MCF 10A (cell line): ENCODE measurements at regions not wholly inside any gene's neighbourhood (a gene's known extent, or its start where the extent isn't known, plus 50 kb on each side); places are given as distances from the start of the nearest gene placed in this dataset.
"Not testable (repeated sequence)": the region's sequence is repeated elsewhere in the genome, so short reads cannot be mapped to it uniquely, and the experiment has no call there.

Source experiments
- BruUV-seq: library from RNA; stranded (reverse); fragments of 400-500 nt; replicated peaks from 2 replicates; lab custom pipeline; 2021; lab: Mats Ljungman, UMichigan
- CTCF ChIA-PET: fragments of 300-600 bp; sonication (Branson Sonifier 250); formaldehyde crosslinking; extraction: SDS; loops from one replicate; lab custom pipeline; 2021; ENCODE audit warnings: antibody characterized with exemption, inconsistent platforms; lab: Yijun Ruan, JAX
- POLR2A ChIA-PET: fragments of 300-600, 350-650 bp; sonication (Branson Sonifier 250); formaldehyde crosslinking; extraction: SDS; loops from one replicate; lab custom pipeline; 2020; ENCODE audit warnings: antibody characterized with exemption, inconsistent platforms; lab: Yijun Ruan, JAX
- DNase-seq: peaks from one replicate; pipeline ENCODE4 v3.0.0-alpha.2; 2018; ENCODE audit not compliant: unreplicated experiment
- H3K27ac Mint-ChIP-seq: one replicate; pipeline ENCODE4 v1.8.0; 2022; ENCODE audit warnings: mild to moderate bottlenecking, low read depth, mixed read lengths; ENCODE audit not compliant: unreplicated experiment
- H3K27me3 Mint-ChIP-seq: one replicate; pipeline ENCODE4 v1.8.0; 2022; ENCODE audit warnings: mixed read lengths; ENCODE audit not compliant: insufficient read depth, unreplicated experiment
- H3K36me3 Mint-ChIP-seq: one replicate; pipeline ENCODE4 v1.8.0; 2022; ENCODE audit warnings: mild to moderate bottlenecking, moderate library complexity, mixed read lengths; ENCODE audit not compliant: insufficient read depth, unreplicated experiment
- H3K4me1 Mint-ChIP-seq: one replicate; pipeline ENCODE4 v1.8.0; 2022; ENCODE audit warnings: mixed read lengths; ENCODE audit not compliant: insufficient read depth, unreplicated experiment
- H3K4me3 Mint-ChIP-seq: one replicate; pipeline ENCODE4 v1.8.0; 2022; ENCODE audit warnings: mild to moderate bottlenecking, moderate library complexity, mixed read lengths; ENCODE audit not compliant: unreplicated experiment
- H3K9me3 Mint-ChIP-seq: one replicate; pipeline ENCODE4 v1.8.0; 2022; ENCODE audit warnings: mixed read lengths; ENCODE audit not compliant: unreplicated experiment
- CTCF ChIP-seq: fragments of 200-600 bp; IDR thresholded peaks from one replicate; pipeline ENCODE4 v1.8.0; 2022; ENCODE audit warnings: antibody characterized with exemption, mild to moderate bottlenecking; ENCODE audit not compliant: unreplicated experiment
- intact Hi-C: fragments of 100-400 bp; cut with micrococcal nuclease; formaldehyde crosslinking; loops from 2 replicates; pipeline ENCODE4 v1.14.1; 2022

DNA sequence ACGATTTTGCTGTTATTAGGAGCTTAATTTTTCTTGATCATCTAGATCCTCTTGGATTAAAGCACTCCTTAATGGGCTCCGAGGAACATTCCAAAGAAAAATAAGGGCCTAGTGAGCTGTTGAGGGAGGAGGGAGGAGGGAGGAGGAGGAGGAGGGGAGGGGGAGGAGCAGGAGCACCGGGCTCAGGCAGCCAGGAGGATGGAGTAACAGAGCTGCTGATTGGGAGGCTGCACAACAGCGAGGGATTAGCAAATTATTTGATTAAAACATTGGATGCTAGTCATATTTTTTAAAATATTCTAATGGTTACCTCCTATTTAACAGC, 302.1 kb upstream of the RRP15 start:
- BruUV-seq, result no TSS peak
- DNase-seq, result no peak
- TF ChIP-seq CTCF, result no peak
- Mint-ChIP-seq H3K4me3 (no peak overlapping the region), H3K27me3 (peaks cover 25% of the 10 kb centered on the region), H3K9me3 (no peaks in the 10 kb centered on the region), H3K27ac (no peak overlapping the region), H3K36me3 (no peaks in the 10 kb centered on the region), H3K4me1 (no peaks in the 10 kb centered on the region)
- intact Hi-C loops, result no loop called here
- ChIA-PET POLR2A (no interaction called here), CTCF (no interaction called here)

DNA sequence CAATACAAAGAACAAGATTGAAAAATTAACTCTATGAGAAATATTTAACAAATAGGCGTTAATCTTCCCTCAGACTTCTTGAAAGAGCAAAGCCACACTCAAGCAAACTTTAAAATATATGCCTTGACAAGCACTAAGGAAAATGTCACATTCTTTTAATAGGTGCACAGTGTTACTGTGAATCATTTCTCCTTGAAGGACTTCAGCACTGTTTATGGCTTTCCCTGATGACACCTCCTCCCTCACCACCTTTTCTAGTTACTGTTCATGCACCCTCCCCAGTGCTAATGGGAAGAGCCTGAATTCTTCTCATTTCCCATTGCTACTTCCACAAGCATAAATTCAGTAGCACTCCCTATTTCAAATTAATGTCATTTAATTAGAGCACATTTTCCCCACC, 299.5 kb upstream of the RRP15 start:
- ChIA-PET POLR2A (no interaction called here), CTCF (interaction anchor here (0.7 to 0.9 kb wide), 2 partner anchors 9 to 86 kb away, joined by 3 to 5 read pairs; no protein-coding TSS in a partner anchor)
- Mint-ChIP-seq H3K36me3 (no peaks in the 10 kb centered on the region), H3K27me3 (peaks cover 14% of the 10 kb centered on the region), H3K27ac (no peak overlapping the region), H3K9me3 (no peaks in the 10 kb centered on the region), H3K4me3 (no peak overlapping the region), H3K4me1 (no peaks in the 10 kb centered on the region)
- BruUV-seq, result no TSS peak
- no peak for DNase-seq
- intact Hi-C loops, result no loop called here
- TF ChIP-seq CTCF, result no peak

DNA sequence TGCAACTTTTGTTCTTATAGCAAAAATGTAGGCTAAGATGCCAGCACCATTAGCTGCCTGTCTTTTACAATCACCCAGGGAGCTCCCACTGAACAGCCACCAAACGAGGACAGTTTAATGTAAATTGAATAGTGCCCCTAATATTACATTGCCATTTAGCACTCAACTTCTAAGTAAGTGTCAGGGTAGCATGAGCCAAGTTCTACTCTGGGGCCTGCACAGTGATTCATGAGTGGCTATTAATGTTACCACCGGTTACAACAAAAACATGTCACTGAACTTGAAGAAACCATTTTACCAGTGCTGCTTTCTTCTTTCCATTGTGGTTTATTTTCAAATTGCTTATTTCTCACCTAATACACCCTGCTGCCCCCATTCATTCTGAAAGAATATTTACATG, 295.6 kb upstream of the RRP15 start:
- no peak for DNase-seq
- Mint-ChIP-seq H3K9me3 (no peaks in the 10 kb centered on the region), H3K36me3 (no peaks in the 10 kb centered on the region), H3K4me1 (no peaks in the 10 kb centered on the region), H3K27ac (no peak overlapping the region), H3K4me3 (no peak overlapping the region), H3K27me3 (peaks cover 32% of the 10 kb centered on the region)
- no peak for TF ChIP-seq CTCF
- BruUV-seq, result no TSS peak
- intact Hi-C loops, result no loop called here
- ChIA-PET POLR2A (no interaction called here), CTCF (interaction anchor here (0.5 kb wide), 1 partner anchor 98 kb away, joined by 5 read pairs; no protein-coding TSS in a partner anchor)

- TF ChIP-seq CTCF, result no peak
- intact Hi-C loops, result no loop called here
- Mint-ChIP-seq H3K4me1 (no peaks in the 10 kb centered on the region), H3K27me3 (peaks cover 48% of the 10 kb centered on the region), H3K36me3 (no peaks in the 10 kb centered on the region), H3K27ac (no peak overlapping the region), H3K4me3 (no peak overlapping the region), H3K9me3 (no peaks in the 10 kb centered on the region)
- CTCF ChIA-PET, result interaction anchor here (0.6 kb wide), 1 partner anchor 649 kb away, joined by 3 read pairs; no protein-coding TSS in a partner anchor
- POLR2A ChIA-PET, result no interaction called here
- BruUV-seq, result no TSS peak
- DNase-seq, result no peak
Measured at GRCh38 chr1:217993439-217993838, 291.7 kb upstream of the RRP15 start.

DNA sequence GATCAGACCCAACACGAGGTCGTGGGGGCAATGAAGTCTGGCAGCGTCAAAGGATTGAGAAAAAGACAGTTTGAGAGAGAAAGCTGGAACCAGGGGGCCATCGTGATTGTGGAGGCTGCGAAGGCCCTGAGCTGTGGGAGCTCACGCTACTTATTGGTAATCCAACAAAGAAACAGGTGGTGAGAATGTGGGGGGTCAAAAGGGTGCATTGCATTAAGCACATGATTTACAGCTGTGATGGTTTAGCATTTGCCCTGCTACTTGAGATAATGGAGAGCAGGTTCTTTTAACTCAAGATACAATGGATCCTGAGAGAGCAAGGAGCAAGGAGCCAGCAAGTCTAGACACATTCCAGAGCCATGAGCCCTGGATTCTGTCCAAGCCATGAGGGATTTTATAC, 276.8 kb upstream of the RRP15 start:
- intact Hi-C loops, H3K4me3 Mint-ChIP-seq, H3K9me3 Mint-ChIP-seq, H3K27ac Mint-ChIP-seq, H3K36me3 Mint-ChIP-seq, H3K4me1 Mint-ChIP-seq, BruUV-seq: not testable (repeated sequence)
- ChIA-PET CTCF (interaction anchor here (0.6 to 1.8 kb wide), 4 partner anchors 9 to 239 kb away, joined by 3 to 9 read pairs (median 4); no protein-coding TSS in a partner anchor), POLR2A (interaction anchor here (0.7 to 2.7 kb wide), 2 partner anchors 8 to 99 kb away, joined by 3 to 9 read pairs; no protein-coding TSS in a partner anchor)
- peaks cover 30% of the 10 kb centered on the region for H3K27me3 Mint-ChIP-seq
- DNase-seq, result peak; percentile 38

DNA sequence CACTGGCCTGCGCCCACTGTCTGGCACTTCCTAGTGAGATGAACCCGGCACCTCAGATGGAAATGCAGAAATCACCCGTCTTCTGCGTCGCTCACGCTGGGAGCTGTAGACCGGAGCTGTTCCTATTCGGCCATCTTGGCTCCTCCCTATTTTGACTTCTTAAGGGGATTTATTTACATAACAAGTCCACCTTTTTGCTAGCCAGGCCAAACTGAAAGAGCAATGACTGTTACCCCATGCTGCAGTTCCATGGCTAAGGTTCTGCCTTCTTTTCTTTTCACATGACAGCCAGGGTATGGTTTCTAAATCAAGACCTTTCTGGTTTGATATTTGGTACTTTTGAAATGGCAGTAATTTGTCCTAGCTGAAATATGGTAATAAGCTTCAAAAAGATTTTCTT, 270.0 kb upstream of the RRP15 start:
- intact Hi-C loops, BruUV-seq, H3K4me1 Mint-ChIP-seq, H3K9me3 Mint-ChIP-seq, H3K4me3 Mint-ChIP-seq, H3K27ac Mint-ChIP-seq, DNase-seq, H3K36me3 Mint-ChIP-seq, H3K27me3 Mint-ChIP-seq: not testable (repeated sequence)
- ChIA-PET POLR2A (interaction anchor here (1.4 to 2.2 kb wide), 2 partner anchors 7 to 10 kb away, joined by 3 to 9 read pairs; no protein-coding TSS in a partner anchor), CTCF (interaction anchor here (0.8 to 1.6 kb wide), 2 partner anchors 9 to 19 kb away, joined by 3 to 4 read pairs; no protein-coding TSS in a partner anchor)
